HG03196 (cell line): ENCODE measurements at regions not wholly inside any gene's neighbourhood (a gene's known extent, or its start where the extent isn't known, plus 50 kb on each side); places are given as distances from the start of the nearest gene placed in this dataset.
"Not testable (repeated sequence)": the region's sequence is repeated elsewhere in the genome, so short reads cannot be mapped to it uniquely, and the experiment has no call there.

ENCODE experiments used
- ATAC-seq: cut with Tn5 transposase; IDR thresholded peaks from one replicate; pipeline ENCODE4 v1.9.1; 2021; ENCODE audit not compliant: unreplicated experiment

DNA sequence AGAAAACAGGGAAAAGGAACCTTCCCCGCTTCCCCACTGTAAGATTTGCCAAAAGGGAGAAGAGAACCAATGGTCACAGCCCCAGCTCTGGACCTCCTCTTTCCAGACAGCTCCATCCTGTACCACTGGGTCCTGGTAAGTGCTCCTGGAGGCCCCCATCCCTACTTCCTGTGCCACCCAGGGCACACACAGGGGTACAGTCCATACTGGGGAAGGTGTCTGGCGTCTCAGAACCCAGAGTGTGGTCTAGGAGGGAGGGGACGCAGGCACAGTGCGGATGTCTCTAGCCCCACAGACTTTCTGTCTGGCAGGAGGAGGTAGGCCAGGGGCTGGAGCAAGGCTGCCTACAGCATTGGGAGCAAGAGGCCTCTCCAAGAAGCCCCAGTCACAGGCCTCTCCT is 213.3 kb upstream of the IGFBP3 start:
- no peak for ATAC-seq

GRCh38 chr7:46133751-46134150 is 212.7 kb upstream of the IGFBP3 start:
- no peak for ATAC-seq

- ATAC-seq = no peak
Observed at GRCh38 chr7:46133072-46133471, 212.0 kb upstream of the IGFBP3 start.

DNA sequence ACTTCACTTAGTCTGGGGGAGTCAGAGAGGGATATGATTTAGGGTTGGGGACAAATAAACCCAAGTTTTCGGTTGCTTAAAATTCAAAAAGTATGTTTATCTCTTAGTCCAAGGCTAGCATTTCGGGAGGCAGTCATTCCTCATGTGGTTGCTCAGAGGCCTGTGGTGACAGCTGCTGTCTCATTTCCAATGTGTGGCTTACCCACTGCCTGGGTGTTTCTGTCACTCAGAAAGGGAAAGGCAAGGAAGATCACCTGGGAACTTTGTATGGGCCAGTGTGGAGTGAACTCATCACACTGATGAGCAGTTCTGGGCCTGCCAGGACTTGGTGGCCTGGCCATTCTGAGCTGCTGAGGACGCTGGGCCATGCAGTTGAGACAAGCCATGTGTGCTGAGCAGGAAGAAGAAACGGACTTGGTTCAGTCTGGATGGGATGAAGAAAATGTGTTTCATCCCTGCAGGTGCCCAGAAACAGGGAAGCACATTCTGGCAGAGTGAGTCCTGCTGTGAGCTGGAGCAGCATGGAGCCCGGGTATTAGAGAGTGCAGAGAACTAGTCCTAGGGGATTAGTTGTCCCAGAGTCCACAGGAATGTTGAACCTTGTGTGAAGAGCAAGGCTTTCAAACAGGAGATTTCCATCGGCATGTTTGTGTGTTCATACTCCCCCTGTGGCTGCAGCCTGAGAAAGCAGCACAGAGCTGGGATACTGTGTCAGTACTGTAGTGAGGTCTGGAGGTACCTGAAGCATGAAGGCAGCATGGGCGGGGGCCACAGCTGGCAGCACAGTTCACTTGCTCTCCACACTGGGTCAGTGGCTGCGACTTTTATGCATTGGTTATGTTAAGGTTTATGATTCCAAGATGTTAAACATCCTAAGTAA is 211.1 kb upstream of the IGFBP3 start:
- no peak for ATAC-seq

DNA sequence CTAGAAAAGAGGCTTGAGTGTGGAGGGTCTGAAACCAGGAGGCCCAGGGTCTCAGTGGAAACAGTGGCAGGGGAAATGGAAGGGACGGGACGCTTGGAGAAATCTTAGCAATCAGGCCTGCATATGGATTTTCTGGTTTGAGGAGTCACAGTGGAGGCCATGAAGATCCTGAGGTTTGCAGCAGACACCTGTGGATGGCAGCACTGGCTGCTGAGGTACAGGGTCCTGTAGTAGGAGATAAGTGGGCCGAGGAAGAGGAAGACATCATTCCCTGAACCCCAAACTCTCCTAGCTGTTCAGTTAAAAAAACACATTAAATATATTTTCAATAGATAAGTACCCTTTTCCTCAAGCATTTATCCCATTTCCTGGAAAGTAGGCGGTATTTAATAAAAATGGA is 208.8 kb upstream of the IGFBP3 start:
- ATAC-seq = no peak

- ATAC-seq = no peak
Observed at GRCh38 chr7:46127814-46128213, 206.7 kb upstream of the IGFBP3 start.

DNA sequence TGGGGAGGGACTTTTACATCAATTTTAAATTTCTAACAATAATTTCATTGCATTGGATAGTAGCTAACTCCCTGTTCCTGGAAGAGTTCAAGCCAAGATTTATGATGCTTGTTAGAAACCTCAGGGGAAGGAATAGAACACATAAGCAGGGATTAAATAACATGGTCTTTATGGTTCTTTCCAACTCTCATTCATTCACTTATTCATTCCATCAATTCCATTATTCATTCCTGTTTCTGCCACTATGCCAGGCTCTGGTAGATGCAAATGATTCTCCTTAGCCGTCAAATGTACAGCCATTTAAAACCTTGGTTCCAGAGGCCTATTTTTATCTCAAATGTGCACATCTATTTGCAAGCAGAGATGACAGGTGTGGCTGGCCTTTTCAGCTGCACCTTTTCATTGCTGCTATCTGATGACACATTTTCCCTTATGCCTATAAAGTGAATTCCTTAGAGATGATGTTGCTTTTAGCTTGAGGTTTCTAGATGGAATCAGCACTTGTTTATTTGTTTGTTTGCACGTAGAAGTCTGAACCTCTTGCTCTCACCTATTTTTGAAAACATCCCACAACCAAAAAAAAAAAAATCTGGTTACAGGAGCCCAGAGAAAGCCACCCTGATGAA is 205.7 kb upstream of the IGFBP3 start:
- no peak for ATAC-seq

- ATAC-seq = no peak
Observed at GRCh38 chr7:46123756-46124343, 202.8 kb upstream of the IGFBP3 start.

GRCh38 chr7:46115410-46115809 is 194.3 kb upstream of the IGFBP3 start:
- ATAC-seq = no peak

- no peak for ATAC-seq
Observed at GRCh38 chr7:46109437-46109836, 188.4 kb upstream of the IGFBP3 start.

DNA sequence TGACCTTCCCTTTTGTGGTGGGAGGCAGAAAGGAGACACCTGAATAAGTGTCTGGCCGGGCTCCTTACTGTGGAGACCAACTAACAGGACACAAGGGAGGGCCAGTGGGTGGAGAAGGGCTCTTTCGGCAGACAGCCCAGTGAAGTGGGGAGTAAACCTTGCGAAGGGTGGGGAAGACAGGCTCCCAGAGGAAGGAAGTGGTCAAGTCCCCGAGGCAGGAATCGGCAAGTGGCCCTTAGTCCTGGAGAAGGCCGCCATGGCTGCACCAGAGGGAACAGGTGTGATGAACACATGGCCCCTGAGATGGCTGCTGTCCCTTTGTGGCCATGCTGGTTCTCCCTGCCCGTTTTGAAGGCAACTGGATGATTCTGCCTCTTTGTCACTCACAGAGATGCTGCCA is 187.2 kb upstream of the IGFBP3 start:
- no peak for ATAC-seq

DNA sequence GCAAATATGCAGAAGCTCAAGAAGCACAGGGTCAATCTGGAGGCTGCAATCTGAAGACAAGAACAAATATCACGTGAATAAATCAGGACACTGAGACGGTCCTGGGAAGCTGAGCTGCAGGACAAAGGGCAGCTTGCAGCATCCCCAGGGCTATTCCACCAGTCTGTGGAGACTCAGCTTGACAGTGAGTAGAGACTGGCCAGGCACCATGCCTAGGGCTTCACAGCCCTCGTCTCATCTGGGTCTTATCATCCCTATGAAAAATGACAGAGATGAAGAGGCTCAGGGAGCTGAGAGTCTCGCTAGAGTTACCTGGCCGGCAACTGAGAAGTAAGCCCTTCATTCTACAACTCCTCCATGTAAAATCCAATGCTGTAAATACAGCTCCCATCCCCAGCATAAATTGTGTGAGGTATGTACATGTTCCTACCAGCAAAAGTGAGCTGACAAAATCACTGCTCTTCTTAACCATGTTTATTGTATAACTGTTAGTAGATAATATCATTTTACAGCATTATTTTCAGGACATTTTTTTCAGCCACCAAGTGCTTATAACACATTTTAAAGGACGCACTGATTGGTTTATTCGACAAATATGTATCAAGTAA is 186.6 kb upstream of the IGFBP3 start:
- ATAC-seq = no peak

DNA sequence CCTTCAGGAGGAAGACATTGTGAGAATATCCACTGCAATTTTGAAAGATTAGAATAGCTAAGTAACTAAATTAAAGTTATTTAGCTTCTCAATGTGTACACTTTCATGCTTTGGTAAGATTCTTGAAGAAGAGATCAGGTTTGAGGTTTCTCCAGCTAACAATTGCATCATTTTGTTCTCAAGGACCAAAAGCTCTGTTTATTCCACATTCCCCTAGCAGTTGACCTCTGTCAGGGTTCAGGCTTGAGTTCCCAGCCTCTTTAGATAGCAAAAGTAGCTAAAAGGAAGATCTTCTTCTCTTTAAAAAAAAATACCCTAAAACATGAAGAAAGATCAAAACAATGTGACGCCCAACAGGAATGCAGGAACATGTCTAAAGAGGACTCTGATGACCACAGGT is 179.4 kb upstream of the IGFBP3 start:
- no peak for ATAC-seq

DNA sequence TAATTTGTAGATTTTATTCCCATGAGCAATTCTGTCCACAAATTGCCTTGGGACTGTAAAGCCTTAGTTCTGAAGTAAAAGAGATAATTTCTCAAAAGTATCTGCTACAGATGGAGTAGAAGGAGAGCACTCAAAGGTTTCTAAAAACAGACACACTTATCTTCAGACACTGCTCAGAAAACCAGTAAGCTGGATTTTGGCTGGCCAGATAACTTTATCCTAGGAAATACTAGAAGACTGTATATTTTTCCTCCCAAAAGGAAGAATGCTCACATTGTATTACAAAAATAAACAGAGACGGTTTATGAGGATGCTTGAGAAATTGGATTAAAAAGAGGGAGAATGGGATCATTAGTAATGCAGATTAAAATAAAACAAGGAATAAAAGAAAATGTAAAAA is 178.0 kb upstream of the IGFBP3 start:
- no peak for ATAC-seq

- no peak for ATAC-seq
Observed at GRCh38 chr7:46091071-46091470, 170.0 kb upstream of the IGFBP3 start.

GRCh38 chr7:46089281-46089680 is 168.2 kb upstream of the IGFBP3 start:
- ATAC-seq = no peak

DNA sequence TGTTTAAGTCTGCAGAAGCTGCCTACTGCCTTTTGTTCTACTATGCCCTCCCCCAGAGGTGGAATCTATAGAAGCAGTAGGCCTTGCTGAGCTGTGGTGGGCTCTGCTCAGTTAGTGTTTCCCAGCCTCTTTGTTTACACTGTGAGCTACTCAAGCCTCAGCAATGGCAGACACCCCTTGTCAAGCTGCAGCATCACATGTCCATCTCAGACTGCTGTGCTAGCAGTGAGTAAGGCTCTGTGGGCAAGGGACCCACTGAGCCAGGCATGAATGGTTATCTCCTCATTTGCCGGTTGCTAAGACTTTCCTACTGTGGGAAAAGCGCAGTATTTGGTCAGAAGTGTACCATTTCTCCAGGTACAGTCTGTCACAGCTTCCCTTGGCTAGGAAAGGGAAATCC is 167.4 kb upstream of the IGFBP3 start:
- ATAC-seq = not testable (repeated sequence)

GRCh38 chr7:46080595-46081159 is 159.6 kb upstream of the IGFBP3 start:
- no peak for ATAC-seq

GRCh38 chr7:46079421-46079820 is 158.3 kb upstream of the IGFBP3 start:
- ATAC-seq = no peak

- ATAC-seq = no peak
Observed at GRCh38 chr7:46076527-46076926, 155.5 kb upstream of the IGFBP3 start.

DNA sequence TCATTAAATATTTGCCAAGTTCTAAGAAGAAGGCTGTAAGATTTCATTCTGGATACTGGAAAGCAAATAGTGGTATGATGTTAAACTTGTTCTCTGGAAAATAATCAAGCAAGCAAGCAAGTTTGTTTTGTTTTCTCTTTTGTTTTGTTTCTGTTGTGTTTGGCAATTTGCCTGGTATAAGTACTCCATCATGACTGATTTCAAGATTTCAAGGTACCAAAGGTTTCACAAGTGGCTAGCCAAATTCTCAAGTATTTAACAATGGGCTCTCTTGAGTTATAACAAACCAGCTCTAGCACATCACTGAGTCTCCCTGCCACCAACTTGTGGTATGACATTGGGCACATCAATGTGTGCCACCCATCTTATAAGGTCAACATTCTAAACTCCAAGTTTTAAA is 151.7 kb upstream of the IGFBP3 start:
- no peak for ATAC-seq
